ENCODE measurements at regions not wholly inside any gene's neighbourhood (a gene's known extent, or its start where the extent isn't known, plus 50 kb on each side); places are given as distances from the start of the nearest gene placed in this dataset.
A peak's percentile ranks its signal among the peaks of the same experiment; 100 is the strongest.

- in situ Hi-C loops (cut with HindIII; ENCODE audit: low sequenced_read_pairs) = no loop called here
- no peak for TF ChIP-seq CTCF (IDR thresholded peaks at IDR 0.05; ENCODE audit: low read depth, low read length, missing control alignments)
- DNase-seq (ENCODE audit: low read depth) = peak; percentile 64
- no peak overlapping the region for H3K4me3 ChIP-seq (ENCODE audit: low read depth, low read length)
These were observed 706.0 kb upstream of the GRAMD2B start for GRCh38 chr5:125717209-125717608.

- peak; percentile 18 for DNase-seq (ENCODE audit: low read depth)
- in situ Hi-C loops (cut with HindIII; ENCODE audit: low sequenced_read_pairs) = no loop called here
These were observed 703.4 kb upstream of the GRAMD2B start for GRCh38 chr5:125719681-125720347.

GRCh38 chr5:125720348-125720685, 702.9 kb upstream of the GRAMD2B start:
- no peak for TF ChIP-seq CTCF (IDR thresholded peaks at IDR 0.05; ENCODE audit: low read depth, low read length, missing control alignments)
- DNase-seq (ENCODE audit: low read depth) = no peak
- no peak overlapping the region for H3K4me3 ChIP-seq (ENCODE audit: low read depth, low read length)
- in situ Hi-C loops (cut with HindIII; ENCODE audit: low sequenced_read_pairs) = no loop called here

More at GRCh38 chr5:125719681-125720347, 703.4 kb upstream of the GRAMD2B start:
- no peak overlapping the region for H3K4me3 ChIP-seq (ENCODE audit: low read depth, low read length)
- no peak for TF ChIP-seq CTCF (IDR thresholded peaks at IDR 0.05; ENCODE audit: low read depth, low read length, missing control alignments)

- DNase-seq (ENCODE audit: low read depth) = no peak
- no peak overlapping the region for H3K4me3 ChIP-seq (ENCODE audit: low read depth, low read length)
- in situ Hi-C loops (cut with HindIII; ENCODE audit: low sequenced_read_pairs) = no loop called here
- TF ChIP-seq CTCF (IDR thresholded peaks at IDR 0.05; ENCODE audit: low read depth, low read length, missing control alignments) = no peak
These were observed 702.5 kb upstream of the GRAMD2B start for GRCh38 chr5:125720721-125721120.

GRCh38 chr5:125722550-125722949, 700.7 kb upstream of the GRAMD2B start:
- no peak for TF ChIP-seq CTCF (IDR thresholded peaks at IDR 0.05; ENCODE audit: low read depth, low read length, missing control alignments)
- DNase-seq (ENCODE audit: low read depth) = no peak
- in situ Hi-C loops (cut with HindIII; ENCODE audit: low sequenced_read_pairs) = no loop called here
- H3K4me3 ChIP-seq (ENCODE audit: low read depth, low read length) = no peak overlapping the region

- no peak overlapping the region for H3K4me3 ChIP-seq (ENCODE audit: low read depth, low read length)
- TF ChIP-seq CTCF (IDR thresholded peaks at IDR 0.05; ENCODE audit: low read depth, low read length, missing control alignments) = no peak
- in situ Hi-C loops (cut with HindIII; ENCODE audit: low sequenced_read_pairs) = no loop called here
- no peak for DNase-seq (ENCODE audit: low read depth)
These were observed 697.5 kb upstream of the GRAMD2B start for GRCh38 chr5:125725691-125726090.
